ENCODE measurements at regions not wholly inside any gene's neighbourhood (a gene's known extent, or its start where the extent isn't known, plus 50 kb on each side); places are given as distances from the start of the nearest gene placed in this dataset.
"Not testable (repeated sequence)": the region's sequence is repeated elsewhere in the genome, so short reads cannot be mapped to it uniquely, and the experiment has no call there.

DNA sequence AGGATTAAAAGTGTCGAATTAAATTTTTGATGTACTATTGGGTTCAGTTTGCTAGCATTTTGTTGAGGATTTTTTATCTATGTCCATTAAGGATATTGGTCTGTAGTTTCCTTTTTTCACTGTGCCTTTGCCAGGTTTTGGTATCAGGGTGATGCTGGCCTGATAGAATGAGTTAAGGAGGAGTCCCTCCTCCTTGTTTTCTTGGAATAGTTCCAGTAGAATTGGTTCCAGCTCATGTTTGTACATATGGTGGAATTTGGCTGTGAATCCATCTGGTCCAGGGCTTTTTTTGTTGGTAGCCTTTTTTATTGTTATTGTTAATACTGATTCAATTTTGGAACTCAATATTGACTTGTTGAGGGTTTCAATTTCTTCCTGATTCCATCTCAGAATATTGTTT is 141.8 kb downstream of the SIM1 start:
- DNase-seq, result no peak

DNA sequence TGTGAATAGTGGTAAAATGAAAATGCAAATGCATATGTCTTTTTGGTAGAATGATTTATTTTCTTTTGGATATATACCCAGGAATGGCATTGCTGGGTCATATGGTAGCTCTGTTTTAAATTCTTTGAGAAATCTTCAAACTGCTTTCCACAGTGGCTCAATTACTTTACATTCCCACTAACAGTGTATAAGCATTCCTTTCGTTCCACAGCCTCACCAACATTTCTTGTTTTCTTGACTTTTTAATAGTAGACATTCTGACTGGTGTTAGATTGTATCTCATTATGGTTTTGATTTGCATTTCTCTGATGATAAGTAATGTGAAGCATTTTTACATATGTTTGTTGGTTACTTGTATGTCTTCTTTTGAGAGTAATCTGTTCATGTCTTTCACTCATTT is 144.0 kb downstream of the SIM1 start:
- no peak for DNase-seq

DNA sequence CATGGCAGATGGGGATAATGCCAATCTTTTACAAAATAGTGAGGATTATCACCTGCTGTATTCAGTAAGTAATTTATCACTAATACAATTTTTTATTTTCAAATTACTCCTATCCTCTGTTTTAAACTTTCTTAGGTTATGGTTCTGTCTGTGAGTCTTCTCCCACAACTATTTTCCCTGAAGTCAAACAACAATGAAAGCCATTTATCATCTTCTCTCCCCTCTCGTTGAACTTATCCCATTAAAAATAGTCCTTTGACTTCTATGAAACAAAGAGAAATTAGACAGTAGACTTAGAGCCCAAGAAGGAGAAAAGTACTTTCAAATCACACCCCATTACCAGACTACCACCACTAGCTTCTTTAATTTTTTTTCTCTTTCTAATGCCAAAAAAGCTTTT is 147.7 kb downstream of the SIM1 start:
- DNase-seq, result no peak

- DNase-seq, result no peak
Measured at GRCh38 chr6:100314186-100314585, 150.5 kb downstream of the SIM1 start.

- no peak for DNase-seq
Measured at GRCh38 chr6:100311707-100312251, 152.9 kb downstream of the SIM1 start.

GRCh38 chr6:100309174-100309573 is 155.5 kb downstream of the SIM1 start:
- no peak for DNase-seq

- no peak for DNase-seq
Measured at GRCh38 chr6:100307561-100307960, 157.2 kb downstream of the SIM1 start.

- no peak for DNase-seq
Measured at GRCh38 chr6:100305209-100305869, 159.4 kb downstream of the SIM1 start.

DNA sequence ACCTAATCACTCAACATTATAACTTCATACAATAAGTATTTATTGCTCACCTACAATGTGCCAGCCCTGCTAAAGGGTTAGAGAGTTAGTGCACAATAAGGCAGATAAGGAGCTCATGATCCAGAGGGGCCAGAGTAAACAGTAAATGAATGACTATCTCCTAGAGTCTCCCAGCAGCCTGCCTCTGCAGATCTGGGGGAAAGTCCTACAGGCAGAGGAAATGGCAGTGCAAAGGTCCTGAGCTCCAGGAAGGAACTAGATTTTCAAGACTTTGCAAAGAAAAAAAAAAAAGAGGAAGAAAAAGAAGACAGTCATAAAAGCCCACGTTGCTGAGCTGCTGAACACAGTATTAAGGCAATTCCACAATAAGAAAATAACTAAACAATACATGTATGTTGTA is 160.1 kb downstream of the SIM1 start:
- no peak for DNase-seq

- no peak for DNase-seq
Measured at GRCh38 chr6:100301731-100302130, 163.0 kb downstream of the SIM1 start.

DNA sequence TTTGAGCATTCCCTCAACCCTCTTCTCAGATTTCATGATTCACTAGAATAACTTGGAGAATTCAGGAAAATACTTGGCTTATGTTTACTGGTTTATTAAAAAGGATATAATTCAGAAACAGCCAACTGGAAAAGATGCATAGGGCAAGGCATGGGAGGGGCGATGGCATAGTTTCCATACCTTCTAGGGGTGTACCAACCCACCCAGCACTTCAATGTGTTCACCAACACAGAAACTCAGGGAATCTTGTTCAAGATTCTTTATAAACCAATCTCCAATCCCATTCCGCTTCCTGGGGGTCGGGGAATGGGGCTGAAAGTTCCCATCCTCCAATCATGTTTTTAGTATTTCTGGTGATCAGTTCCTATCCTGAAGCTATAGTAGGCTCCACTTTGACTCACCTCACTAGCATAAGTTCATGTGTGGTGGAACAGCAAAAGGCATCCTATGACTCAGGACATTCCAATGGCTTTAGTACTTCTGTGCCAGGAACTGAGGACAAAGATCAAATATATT is 164.4 kb downstream of the SIM1 start:
- DNase-seq, result no peak

DNA sequence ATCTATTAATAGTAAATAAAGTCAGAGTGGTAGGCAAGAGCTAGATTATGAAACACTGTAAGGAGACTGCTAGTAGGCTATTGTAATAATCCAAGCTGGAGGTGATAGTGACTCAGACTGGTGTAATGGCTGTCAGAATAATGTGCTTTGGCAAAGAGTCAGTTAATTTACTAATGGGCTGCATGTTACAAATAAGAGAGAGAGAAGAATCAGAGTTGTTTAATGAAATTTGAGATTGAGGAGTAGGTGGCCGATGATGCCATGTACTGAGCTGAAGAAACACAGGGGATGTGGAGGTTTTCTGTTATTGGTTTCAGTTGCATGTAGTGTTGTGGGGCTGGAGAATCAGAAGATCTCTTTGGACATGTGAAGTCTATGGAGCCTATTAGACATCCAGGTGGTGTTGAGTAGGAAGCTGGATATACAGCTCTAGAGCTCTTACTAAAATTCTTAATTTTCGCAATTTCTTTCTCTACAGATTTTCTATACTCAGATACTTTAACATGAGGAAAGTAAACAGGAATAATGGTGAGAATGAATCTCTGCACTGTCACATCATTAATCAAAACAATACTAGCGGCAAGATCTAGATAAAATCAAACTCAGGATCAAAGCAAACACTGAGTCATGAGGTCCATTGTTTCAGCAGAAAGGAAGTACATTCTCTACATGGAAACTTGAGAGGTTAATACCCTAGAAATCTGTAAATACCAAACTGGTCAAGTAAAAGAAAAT is 167.7 kb downstream of the SIM1 start:
- DNase-seq, result no peak

GRCh38 chr6:100295172-100295571 is 169.5 kb downstream of the SIM1 start:
- DNase-seq, result not testable (repeated sequence)

DNA sequence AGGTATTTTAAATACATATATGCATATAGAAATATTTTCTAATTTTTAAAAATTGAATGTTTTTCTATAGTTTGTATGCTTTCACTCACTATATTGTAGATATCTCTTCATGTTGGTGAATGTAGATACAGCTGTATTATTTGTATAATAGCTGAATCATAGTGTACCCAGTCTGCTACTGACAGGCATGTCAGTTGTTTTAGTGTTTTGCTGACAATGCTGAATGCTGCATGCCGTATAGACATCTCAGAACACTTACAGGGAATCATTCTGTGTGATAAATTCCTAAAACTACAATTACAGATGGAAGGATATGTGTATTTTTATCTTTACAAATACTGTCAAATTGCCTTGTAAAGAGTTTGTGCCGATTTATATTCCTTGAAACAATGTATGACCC is 175.4 kb downstream of the SIM1 start:
- no peak for DNase-seq

GRCh38 chr6:100288311-100288710 is 176.4 kb downstream of the SIM1 start:
- no peak for DNase-seq

GRCh38 chr6:100283285-100283684 is 181.4 kb downstream of the SIM1 start:
- DNase-seq, result no peak

- no peak for DNase-seq
Measured at GRCh38 chr6:100281471-100281901, 183.2 kb downstream of the SIM1 start.

DNA sequence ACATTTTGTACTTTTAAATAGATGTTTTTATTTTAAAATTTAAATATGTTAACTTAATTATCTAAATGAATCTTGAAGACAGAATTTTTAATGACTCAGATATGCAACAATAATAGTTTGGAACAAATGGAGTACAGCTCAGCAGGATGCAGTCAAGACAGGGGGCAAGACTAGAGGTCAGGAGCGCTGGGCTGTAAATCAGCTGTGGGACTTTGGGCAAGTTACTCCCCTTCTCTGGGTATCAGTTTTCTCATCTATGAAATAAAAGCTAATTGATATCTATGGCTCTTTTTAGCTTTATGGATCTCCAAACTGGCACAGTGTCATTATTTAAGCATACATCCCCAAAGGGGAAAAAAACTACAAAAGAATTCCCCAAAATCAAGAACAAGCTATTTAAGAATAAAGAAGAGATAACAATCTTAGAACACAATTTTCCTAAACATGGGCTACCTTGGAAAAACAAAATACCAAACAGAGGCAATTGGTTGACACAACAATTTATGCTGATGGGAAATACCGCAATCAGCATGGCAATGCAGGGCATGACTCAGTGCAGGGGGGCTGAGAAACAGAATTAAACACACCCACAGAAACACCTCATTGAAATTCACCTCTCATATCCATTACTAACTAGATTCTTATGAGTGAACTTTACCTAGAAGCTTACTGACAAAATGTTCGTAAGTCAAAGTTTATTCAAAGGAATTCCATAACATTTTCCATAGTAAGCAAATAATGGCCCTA is 188.2 kb downstream of the SIM1 start:
- DNase-seq, result no peak

DNA sequence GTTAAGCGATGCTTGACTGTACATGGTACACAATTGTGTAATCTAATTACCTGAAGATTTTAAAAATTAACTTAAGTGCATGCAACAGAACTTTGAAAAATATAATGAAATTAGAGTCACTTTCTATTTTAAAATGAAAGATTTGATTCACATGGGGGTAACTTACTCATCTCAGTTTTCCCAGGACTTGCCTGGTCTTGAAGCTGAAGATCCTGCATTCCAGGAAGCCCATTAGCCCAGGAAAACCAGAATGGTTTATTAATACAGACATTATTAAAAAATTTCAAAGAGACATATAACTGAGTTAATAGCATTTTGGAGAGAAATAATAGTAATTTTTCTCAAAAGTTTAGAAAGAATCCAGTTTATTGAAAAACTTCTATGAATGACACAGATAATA is 190.6 kb downstream of the SIM1 start:
- DNase-seq, result no peak

- DNase-seq, result no peak
Measured at GRCh38 chr6:100271625-100272024, 193.1 kb downstream of the SIM1 start.

- DNase-seq, result no peak
Measured at GRCh38 chr6:100271202-100271601, 193.5 kb downstream of the SIM1 start.

DNA sequence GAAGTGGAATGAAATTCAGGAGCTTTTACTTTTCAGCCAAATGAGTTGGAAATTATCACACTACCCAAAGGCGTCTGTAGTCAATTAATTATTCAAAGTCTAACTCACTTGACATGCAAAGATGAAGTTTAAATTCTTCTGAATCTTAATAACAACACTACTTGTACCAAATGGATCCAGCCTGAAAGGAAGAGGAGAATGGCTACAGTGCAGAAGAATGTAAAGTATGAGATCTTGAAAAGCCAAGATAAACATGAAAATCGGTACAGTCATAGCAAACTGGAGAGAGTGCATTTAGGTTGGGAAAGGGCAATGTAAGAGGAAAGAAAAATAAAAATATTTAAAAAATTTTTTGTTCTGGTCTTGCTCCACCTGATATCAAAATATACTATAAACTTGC is 195.5 kb downstream of the SIM1 start:
- DNase-seq, result no peak

DNA sequence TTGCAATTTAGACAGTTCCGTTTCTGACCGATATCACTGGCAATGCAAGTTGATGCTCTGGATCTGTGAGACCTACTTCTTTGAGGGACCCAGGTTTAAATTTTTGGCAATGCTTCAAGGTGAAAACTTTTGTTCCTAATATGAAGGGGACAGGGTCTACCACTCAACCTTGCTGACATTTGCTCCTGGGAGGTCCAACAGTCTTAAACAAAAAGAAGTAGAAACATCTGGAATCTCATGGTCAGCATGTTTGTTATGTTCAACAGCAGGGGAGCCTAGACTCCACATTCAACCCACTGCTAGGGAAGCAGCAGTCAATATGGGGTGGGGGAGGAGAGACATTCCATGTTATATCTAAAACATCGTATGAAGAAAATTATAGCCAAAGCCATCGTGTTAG is 196.4 kb downstream of the SIM1 start:
- no peak for DNase-seq

GRCh38 chr6:100267721-100268123 is 197.0 kb downstream of the SIM1 start:
- DNase-seq, result no peak

Data from CD4-positive, alpha-beta T cell treated with Interleukin-1 beta for 1 hour (primary cell).